ENCODE measurements at regions not wholly inside any gene's neighbourhood (a gene's known extent, or its start where the extent isn't known, plus 50 kb on each side); places are given as distances from the start of the nearest gene placed in this dataset.

DNA sequence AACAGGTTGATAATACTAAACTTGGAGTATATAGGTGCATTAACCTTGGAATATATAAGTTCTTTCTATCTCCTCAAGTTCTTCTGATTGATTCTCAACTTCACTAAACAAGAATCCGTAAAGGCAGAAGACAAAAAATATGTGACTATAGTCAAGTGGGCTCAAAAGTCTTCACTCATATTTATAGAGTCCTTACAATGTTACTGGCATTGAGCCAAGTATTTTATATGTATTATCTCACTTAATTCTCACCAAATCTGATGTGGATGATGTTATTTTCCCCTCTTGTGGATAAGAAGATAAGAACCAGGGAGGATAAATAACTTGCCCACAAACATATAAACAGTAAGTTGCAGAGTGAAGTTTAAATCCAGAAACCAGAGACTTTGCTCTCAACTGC, 486.9 kb downstream of the LRRIQ3 start:
- TF ChIP-seq, protein P1, sequence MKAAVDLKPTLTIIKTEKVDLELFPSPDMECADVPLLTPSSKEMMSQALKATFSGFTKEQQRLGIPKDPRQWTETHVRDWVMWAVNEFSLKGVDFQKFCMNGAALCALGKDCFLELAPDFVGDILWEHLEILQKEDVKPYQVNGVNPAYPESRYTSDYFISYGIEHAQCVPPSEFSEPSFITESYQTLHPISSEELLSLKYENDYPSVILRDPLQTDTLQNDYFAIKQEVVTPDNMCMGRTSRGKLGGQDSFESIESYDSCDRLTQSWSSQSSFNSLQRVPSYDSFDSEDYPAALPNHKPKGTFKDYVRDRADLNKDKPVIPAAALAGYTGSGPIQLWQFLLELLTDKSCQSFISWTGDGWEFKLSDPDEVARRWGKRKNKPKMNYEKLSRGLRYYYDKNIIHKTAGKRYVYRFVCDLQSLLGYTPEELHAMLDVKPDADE (IDR thresholded peaks at IDR 0.05), result no peak
- TF ChIP-seq EZH2phosphoT487 (IDR thresholded peaks at IDR 0.05; ENCODE audit: unreplicated experiment), result no peak
- no peak for TF ChIP-seq NANOG (IDR thresholded peaks at IDR 0.05; ENCODE audit: borderline replicate concordance)
- TF ChIP-seq STAT1 (IDR thresholded peaks at IDR 0.05; ENCODE audit: unreplicated experiment), result no peak
- no peak for TF ChIP-seq ZNF331 (CRISPR knock-in tag; IDR thresholded peaks at IDR 0.05; ENCODE audit: low read depth)
- TF ChIP-seq EZH2 (IDR thresholded peaks at IDR 0.05; ENCODE audit: low read depth, unreplicated experiment), result no peak
- no peak for TF ChIP-seq JUNB (IDR thresholded peaks at IDR 0.05; ENCODE audit: unreplicated experiment)
- TF ChIP-seq CREB1 (CRISPR knock-in tag; IDR thresholded peaks at IDR 0.05; ENCODE audit: low read depth), result no peak
- TF ChIP-seq, protein P2, sequence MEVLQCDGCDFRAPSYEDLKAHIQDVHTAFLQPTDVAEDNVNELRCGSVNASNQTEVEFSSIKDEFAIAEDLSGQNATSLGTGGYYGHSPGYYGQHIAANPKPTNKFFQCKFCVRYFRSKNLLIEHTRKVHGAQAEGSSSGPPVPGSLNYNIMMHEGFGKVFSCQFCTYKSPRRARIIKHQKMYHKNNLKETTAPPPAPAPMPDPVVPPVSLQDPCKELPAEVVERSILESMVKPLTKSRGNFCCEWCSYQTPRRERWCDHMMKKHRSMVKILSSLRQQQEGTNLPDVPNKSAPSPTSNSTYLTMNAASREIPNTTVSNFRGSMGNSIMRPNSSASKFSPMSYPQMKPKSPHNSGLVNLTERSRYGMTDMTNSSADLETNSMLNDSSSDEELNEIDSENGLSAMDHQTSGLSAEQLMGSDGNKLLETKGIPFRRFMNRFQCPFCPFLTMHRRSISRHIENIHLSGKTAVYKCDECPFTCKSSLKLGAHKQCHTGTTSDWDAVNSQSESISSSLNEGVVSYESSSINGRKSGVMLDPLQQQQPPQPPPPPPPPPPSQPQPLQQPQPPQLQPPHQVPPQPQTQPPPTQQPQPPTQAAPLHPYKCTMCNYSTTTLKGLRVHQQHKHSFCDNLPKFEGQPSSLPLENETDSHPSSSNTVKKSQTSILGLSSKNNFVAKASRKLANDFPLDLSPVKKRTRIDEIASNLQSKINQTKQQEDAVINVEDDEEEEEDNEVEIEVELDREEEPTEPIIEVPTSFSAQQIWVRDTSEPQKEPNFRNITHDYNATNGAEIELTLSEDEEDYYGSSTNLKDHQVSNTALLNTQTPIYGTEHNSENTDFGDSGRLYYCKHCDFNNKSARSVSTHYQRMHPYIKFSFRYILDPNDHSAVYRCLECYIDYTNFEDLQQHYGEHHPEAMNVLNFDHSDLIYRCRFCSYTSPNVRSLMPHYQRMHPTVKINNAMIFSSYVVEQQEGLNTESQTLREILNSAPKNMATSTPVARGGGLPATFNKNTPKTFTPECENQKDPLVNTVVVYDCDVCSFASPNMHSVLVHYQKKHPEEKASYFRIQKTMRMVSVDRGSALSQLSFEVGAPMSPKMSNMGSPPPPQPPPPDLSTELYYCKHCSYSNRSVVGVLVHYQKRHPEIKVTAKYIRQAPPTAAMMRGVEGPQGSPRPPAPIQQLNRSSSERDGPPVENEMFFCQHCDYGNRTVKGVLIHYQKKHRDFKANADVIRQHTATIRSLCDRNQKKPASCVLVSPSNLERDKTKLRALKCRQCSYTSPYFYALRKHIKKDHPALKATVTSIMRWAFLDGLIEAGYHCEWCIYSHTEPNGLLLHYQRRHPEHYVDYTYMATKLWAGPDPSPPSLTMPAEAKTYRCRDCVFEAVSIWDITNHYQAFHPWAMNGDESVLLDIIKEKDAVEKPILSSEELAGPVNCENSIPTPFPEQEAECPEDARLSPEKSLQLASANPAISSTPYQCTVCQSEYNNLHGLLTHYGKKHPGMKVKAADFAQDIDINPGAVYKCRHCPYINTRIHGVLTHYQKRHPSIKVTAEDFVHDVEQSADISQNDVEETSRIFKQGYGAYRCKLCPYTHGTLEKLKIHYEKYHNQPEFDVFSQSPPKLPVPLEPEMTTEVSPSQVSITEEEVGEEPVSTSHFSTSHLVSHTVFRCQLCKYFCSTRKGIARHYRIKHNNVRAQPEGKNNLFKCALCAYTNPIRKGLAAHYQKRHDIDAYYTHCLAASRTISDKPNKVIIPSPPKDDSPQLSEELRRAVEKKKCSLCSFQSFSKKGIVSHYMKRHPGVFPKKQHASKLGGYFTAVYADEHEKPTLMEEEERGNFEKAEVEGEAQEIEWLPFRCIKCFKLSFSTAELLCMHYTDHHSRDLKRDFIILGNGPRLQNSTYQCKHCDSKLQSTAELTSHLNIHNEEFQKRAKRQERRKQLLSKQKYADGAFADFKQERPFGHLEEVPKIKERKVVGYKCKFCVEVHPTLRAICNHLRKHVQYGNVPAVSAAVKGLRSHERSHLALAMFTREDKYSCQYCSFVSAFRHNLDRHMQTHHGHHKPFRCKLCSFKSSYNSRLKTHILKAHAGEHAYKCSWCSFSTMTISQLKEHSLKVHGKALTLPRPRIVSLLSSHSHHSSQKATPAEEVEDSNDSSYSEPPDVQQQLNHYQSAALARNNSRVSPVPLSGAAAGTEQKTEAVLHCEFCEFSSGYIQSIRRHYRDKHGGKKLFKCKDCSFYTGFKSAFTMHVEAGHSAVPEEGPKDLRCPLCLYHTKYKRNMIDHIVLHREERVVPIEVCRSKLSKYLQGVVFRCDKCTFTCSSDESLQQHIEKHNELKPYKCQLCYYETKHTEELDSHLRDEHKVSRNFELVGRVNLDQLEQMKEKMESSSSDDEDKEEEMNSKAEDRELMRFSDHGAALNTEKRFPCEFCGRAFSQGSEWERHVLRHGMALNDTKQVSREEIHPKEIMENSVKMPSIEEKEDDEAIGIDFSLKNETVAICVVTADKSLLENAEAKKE (CRISPR knock-in tag; IDR thresholded peaks at IDR 0.05), result no peak
- TF ChIP-seq POLR2AphosphoS5 (IDR thresholded peaks at IDR 0.05; ENCODE audit: low read depth), result no peak
- DNase-seq (ENCODE audit: low spot score), result no peak
- Mint-ChIP-seq H3K27ac (no peak overlapping the region), H3K36me3 (ENCODE audit: low read depth) (no peaks in the 10 kb centered on the region), H3K4me3 (no peak overlapping the region), H3K9me3 (no peaks in the 10 kb centered on the region), H3K27me3 (ENCODE audit: insufficient read depth, low read depth, poor library complexity) (no peaks in the 10 kb centered on the region), H3K4me1 (peaks cover 3% of the 10 kb centered on the region; the same call in 1 of the 3 replicates)
- Histone ChIP-seq H3K36me3 (ENCODE audit: insufficient read depth) (no peaks in the 10 kb centered on the region), H3K27ac (ENCODE audit: low read depth) (no peak overlapping the region), H2AFZ (no peak overlapping the region), H3K4me2 (no peak overlapping the region), H3K27me3 (ENCODE audit: insufficient read depth) (no peaks in the 10 kb centered on the region), H3K79me2 (replicated peaks; ENCODE audit: insufficient read depth) (no peaks in the 10 kb centered on the region), H3K9me2 (ENCODE audit: insufficient read depth) (0 out of 2 replicates have a peak, but pooled peaks cover 4% of the 10 kb centered on the region), H3F3A (replicated peaks; ENCODE audit: low read depth) (no peaks in the 10 kb centered on the region), H4K20me1 (replicated peaks; ENCODE audit: insufficient read depth) (no peaks in the 10 kb centered on the region), H3K4me1 (ENCODE audit: insufficient read depth) (no peaks in the 10 kb centered on the region), H3K4me3 (no peak overlapping the region)
- ATAC-seq, result no peak

Measured in GM23338 (cell line).